ENCODE measurements at regions not wholly inside any gene's neighbourhood (a gene's known extent, or its start where the extent isn't known, plus 50 kb on each side); places are given as distances from the start of the nearest gene placed in this dataset.

DNA sequence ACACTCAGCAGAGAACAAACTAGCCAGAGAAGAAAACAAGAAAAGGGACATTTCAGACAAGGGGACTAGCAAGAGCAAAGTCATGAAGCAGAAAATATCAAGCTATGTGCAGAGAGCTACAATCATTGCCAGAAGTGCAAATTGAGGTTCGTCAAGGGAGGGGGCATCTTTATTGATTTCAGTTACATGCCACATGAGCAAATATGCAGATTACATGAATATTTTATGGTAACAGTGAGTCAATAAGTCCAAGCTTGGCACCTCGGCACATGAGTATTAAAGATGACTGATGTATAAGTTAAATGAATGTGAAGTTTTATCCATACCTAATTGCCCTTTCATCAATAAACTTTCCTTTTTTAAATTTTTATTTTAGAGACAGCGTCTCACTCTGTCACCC, 238.1 kb upstream of the DIAPH2 start:
- Histone ChIP-seq H3K9me3 (no peaks in the 10 kb centered on the region), H3K4me1 (no peaks in the 10 kb centered on the region), H3K4me3 (no peak overlapping the region), H3K27me3 (no peaks in the 10 kb centered on the region), H3K27ac (no peak overlapping the region), H3K36me3 (no peaks in the 10 kb centered on the region)
- WGBS, 5 donors = 76 to 84% (median 80%) methylated on average over 3 of the region's 3 CpGs
- no peak for DNase-seq
- TF ChIP-seq, protein P1, sequence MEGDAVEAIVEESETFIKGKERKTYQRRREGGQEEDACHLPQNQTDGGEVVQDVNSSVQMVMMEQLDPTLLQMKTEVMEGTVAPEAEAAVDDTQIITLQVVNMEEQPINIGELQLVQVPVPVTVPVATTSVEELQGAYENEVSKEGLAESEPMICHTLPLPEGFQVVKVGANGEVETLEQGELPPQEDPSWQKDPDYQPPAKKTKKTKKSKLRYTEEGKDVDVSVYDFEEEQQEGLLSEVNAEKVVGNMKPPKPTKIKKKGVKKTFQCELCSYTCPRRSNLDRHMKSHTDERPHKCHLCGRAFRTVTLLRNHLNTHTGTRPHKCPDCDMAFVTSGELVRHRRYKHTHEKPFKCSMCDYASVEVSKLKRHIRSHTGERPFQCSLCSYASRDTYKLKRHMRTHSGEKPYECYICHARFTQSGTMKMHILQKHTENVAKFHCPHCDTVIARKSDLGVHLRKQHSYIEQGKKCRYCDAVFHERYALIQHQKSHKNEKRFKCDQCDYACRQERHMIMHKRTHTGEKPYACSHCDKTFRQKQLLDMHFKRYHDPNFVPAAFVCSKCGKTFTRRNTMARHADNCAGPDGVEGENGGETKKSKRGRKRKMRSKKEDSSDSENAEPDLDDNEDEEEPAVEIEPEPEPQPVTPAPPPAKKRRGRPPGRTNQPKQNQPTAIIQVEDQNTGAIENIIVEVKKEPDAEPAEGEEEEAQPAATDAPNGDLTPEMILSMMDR (IDR thresholded peaks at IDR 0.05) = no peak
- TF ChIP-seq POLR2A (IDR thresholded peaks at IDR 0.05) (no peak), POLR2AphosphoS5 (IDR thresholded peaks at IDR 0.05) (no peak), EP300 (IDR thresholded peaks at IDR 0.05) (no peak)
- intact Hi-C loops (cut with DNase I; ENCODE audit: low total_unique reads) = no loop called here

DNA sequence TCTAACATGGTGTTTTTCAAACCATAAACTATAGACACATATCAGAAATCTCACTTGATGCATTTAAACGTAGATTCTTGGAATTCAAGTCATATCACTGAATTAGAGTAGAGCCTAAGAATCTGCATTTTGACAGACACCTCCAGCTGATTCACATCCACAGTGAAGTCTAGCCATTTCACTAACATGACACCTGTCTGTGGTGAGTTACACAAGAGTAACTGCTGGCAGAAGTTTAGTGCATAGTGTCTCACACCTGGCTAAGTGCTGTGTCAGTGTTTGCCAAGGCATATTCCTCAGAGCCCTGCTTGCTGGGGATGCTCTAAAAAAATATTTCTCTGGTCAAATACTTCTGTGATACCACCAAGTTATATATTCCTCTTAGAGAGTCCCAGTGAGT, 237.5 kb upstream of the DIAPH2 start:
- no peak overlapping the region for H3K27ac ChIP-seq
- H3K36me3 ChIP-seq = no peaks in the 10 kb centered on the region
- 52 to 90% (median 62%) methylated on average over 1 of the region's 1 CpG for WGBS, 5 donors
- H3K4me3 ChIP-seq = no peak overlapping the region
- no peaks in the 10 kb centered on the region for H3K27me3 ChIP-seq
- no peaks in the 10 kb centered on the region for H3K4me1 ChIP-seq
- H3K9me3 ChIP-seq = no peaks in the 10 kb centered on the region
- no peak for DNase-seq
- intact Hi-C loops (cut with DNase I; ENCODE audit: low total_unique reads) = no loop called here
- TF ChIP-seq, protein P1 (IDR thresholded peaks at IDR 0.05) = no peak
- TF ChIP-seq POLR2AphosphoS5 (IDR thresholded peaks at IDR 0.05) (no peak), EP300 (IDR thresholded peaks at IDR 0.05) (no peak), POLR2A (IDR thresholded peaks at IDR 0.05) (no peak)

DNA sequence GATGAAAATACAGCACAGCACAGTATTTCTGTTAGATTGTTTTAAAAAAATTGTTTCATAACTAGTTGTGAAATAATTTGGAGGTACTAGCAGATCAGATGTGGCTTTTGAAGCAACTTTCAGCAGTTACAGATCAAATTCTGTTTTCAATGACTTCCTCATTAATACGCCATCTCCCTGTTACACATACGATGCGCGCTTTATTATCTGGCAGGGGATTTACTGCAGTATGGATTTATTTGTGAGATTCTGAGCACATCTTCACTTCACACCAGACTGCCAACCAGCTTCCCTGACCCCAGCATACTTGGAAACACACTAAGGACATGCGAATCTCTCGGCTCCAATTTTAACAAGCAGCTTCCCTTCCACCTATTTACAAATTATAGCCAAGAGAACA, 235.5 kb upstream of the DIAPH2 start:
- H3K36me3 ChIP-seq = no peaks in the 10 kb centered on the region
- no peak for DNase-seq
- intact Hi-C loops (cut with DNase I; ENCODE audit: low total_unique reads) = no loop called here
- H3K27me3 ChIP-seq = no peaks in the 10 kb centered on the region
- no peak overlapping the region for H3K4me3 ChIP-seq
- WGBS, 5 donors = 71 to 95% (median 93%) methylated on average over 6 of the region's 6 CpGs
- no peaks in the 10 kb centered on the region for H3K4me1 ChIP-seq
- H3K9me3 ChIP-seq = no peaks in the 10 kb centered on the region
- TF ChIP-seq, protein P1 (IDR thresholded peaks at IDR 0.05) = no peak
- TF ChIP-seq EP300 (IDR thresholded peaks at IDR 0.05) (no peak), POLR2AphosphoS5 (IDR thresholded peaks at IDR 0.05) (no peak), POLR2A (IDR thresholded peaks at IDR 0.05) (no peak)
- H3K27ac ChIP-seq = no peak overlapping the region

DNA sequence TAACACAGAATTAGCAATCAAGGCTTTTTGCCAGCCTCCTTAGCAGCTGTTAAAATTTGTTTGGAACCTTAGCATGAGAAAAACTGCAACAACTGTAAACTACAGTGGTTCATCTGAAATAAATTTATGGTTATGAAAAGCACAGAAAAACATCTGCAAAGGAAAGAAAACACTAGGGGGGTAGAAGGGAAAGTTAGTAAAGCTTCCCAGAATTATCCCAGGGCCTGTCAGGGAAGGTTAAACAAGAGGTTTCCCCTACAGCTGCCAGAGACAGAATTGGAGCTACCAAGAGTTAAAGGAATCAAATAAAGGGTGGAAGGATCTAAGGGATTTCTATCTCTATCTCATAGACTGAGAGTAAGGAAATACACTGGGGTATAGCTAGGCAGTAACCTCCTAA, 234.7 kb upstream of the DIAPH2 start:
- no peaks in the 10 kb centered on the region for H3K36me3 ChIP-seq
- intact Hi-C loops (cut with DNase I; ENCODE audit: low total_unique reads) = no loop called here
- H3K4me3 ChIP-seq = no peak overlapping the region
- TF ChIP-seq POLR2AphosphoS5 (IDR thresholded peaks at IDR 0.05) (no peak), EP300 (IDR thresholded peaks at IDR 0.05) (no peak), POLR2A (IDR thresholded peaks at IDR 0.05) (no peak)
- TF ChIP-seq, protein P1 (IDR thresholded peaks at IDR 0.05) = no peak
- H3K27me3 ChIP-seq = no peaks in the 10 kb centered on the region
- H3K4me1 ChIP-seq = no peaks in the 10 kb centered on the region
- H3K27ac ChIP-seq = no peak overlapping the region
- no peak for DNase-seq
- no peaks in the 10 kb centered on the region for H3K9me3 ChIP-seq
